Activated T-cell treated with anti-CD3 and anti-CD28 coated beads for 48 hours (primary cell): ENCODE measurements at regions not wholly inside any gene's neighbourhood (a gene's known extent, or its start where the extent isn't known, plus 50 kb on each side); places are given as distances from the start of the nearest gene placed in this dataset.

Experiments
- DNase-seq: peaks from one replicate; pipeline ENCODE4 v3.0.0-alpha.2; 2020; ENCODE audit warnings: low read depth

DNA sequence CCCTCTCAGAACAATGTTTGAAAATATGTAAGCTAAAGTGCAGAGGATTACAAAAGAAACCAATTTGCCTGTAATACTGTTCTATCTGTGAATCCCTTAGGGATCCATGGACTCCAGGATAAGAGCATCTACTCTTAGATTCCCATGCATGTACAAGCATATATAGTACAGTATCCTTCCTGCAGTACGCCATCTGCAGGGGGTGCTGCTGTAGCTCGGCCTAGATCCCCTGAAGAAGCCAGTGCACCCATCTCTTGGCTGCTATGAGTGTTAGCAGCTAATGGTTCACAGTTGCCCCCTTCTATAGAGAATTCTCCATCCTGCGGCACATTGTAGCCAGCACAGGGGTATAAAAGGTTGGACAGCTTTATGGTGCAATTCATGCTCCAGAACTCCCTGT, 61.8 kb upstream of the SLC30A5 start:
- no peak for DNase-seq

GRCh38 chr5:69033690-69034089, 60.1 kb upstream of the SLC30A5 start:
- no peak for DNase-seq

GRCh38 chr5:69034898-69035297, 58.9 kb upstream of the SLC30A5 start:
- no peak for DNase-seq

DNA sequence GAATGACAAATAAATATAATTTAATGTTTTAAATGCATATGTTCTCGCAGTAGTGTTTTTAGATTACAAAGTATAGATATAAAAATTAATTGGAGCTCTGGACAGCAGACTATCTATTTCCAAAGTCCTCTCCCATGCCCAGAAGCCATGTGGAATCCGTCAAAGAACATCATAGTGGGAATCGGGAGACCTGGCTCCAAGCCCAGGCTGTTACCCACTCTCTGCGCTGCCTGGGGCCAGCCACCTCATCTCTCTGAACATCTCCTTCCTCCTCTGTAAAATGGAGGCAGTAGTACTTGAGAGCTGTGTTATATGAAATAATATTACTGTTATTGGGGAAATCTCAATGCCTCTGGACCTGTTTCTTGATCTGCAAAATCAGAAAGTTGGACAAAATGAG, 58.1 kb upstream of the SLC30A5 start:
- no peak for DNase-seq

GRCh38 chr5:69038539-69038938, 55.3 kb upstream of the SLC30A5 start:
- no peak for DNase-seq

DNA sequence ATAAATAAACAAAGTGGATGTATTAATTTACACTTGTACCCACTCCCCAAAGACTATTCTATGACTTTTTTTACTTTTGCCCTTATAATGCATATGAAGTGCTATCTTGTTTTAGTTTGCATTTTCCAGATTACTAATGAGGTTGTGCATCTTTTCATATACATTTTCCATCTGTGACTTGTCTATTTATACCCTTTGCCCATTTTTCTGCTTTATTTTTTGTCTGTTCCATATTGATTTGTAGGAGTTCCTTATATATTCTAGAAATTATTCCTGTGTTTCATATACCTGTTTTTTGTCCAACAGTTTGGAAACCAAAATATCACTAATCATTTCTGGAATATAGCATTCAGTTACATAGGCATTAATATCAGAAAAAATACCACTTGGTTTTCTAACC, 54.0 kb upstream of the SLC30A5 start:
- DNase-seq = no peak

GRCh38 chr5:69042500-69042899, 51.3 kb upstream of the SLC30A5 start:
- DNase-seq = no peak

- DNase-seq = peak; percentile 47
These were observed 50.7 kb upstream of the SLC30A5 start for GRCh38 chr5:69042915-69043654.

GRCh38 chr5:69043655-69043996, 50.2 kb upstream of the SLC30A5 start:
- no peak for DNase-seq
